Esophagus muscularis mucosa (tissue), 4 donors: ENCODE measurements at regions not wholly inside any gene's neighbourhood (a gene's known extent, or its start where the extent isn't known, plus 50 kb on each side); places are given as distances from the start of the nearest gene placed in this dataset.

Source experiments
- EP300 ChIP-seq: sonication (generic); formaldehyde crosslinking; IDR thresholded peaks from one replicate; pipeline ENCODE4 v1.6.1; 2017; ENCODE audit warnings: antibody characterized with exemption
- POLR2A ChIP-seq: fragments of 450-650 bp; IDR thresholded peaks from one replicate; pipeline ENCODE4 v1.6.1; 2017; ENCODE audit warnings: antibody characterized with exemption, moderate library complexity, mild to moderate bottlenecking, low read depth
- POLR2AphosphoS5 ChIP-seq, 2 donors: sonication (generic); formaldehyde crosslinking; IDR thresholded peaks; one replicate each; pipeline ENCODE4 v1.6.1; 2017; ENCODE audit warnings: antibody characterized with exemption in 2 of 2
- TF ChIP-seq, protein P1 (sequence below), 3 experiments: fragments of 200-600 bp in 2 of 3; fragments of 450-650 bp in 1 of 3; sonication (generic) in 2 of 3; IDR thresholded peaks; one replicate each; pipeline ENCODE4 v1.5.1; 2017 to 2019; ENCODE audit warnings: antibody characterized with exemption in 3 of 3, mild to moderate bottlenecking in 2 of 3, moderate library complexity in 1 of 3

DNA sequence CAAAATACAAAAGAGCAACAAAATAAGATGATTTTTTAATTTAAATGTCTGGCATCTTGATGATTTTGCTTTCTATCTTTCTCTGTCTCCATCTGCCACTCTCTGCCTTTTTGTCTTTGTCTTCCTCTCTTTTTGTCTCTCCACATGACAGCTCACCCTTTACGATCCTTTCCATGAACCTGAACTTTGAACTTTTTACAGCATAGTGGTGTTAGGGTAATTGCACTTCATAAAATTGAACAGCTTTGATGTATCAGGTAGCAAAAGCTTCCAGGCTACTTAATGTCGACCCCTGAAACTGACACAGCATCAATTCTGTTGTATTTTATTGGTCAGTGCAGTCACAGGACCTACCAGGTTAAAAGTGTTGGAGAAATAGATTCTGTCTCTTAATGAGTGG lies 1517.0 kb downstream of the ADGRL3 start:
- TF ChIP-seq POLR2A (no peak), EP300 (no peak), POLR2AphosphoS5 (IDR thresholded peaks at IDR 0.05) (no peak)
- TF ChIP-seq, protein P1, sequence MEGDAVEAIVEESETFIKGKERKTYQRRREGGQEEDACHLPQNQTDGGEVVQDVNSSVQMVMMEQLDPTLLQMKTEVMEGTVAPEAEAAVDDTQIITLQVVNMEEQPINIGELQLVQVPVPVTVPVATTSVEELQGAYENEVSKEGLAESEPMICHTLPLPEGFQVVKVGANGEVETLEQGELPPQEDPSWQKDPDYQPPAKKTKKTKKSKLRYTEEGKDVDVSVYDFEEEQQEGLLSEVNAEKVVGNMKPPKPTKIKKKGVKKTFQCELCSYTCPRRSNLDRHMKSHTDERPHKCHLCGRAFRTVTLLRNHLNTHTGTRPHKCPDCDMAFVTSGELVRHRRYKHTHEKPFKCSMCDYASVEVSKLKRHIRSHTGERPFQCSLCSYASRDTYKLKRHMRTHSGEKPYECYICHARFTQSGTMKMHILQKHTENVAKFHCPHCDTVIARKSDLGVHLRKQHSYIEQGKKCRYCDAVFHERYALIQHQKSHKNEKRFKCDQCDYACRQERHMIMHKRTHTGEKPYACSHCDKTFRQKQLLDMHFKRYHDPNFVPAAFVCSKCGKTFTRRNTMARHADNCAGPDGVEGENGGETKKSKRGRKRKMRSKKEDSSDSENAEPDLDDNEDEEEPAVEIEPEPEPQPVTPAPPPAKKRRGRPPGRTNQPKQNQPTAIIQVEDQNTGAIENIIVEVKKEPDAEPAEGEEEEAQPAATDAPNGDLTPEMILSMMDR (IDR thresholded peaks at IDR 0.05): no peak
